HUES64 (cell line): ENCODE measurements at regions not wholly inside any gene's neighbourhood (a gene's known extent, or its start where the extent isn't known, plus 50 kb on each side); places are given as distances from the start of the nearest gene placed in this dataset.

Source experiments
- H3K27ac ChIP-seq: 2 replicates; pipeline ENCODE4 v1.7.0; 2013; ENCODE audit warnings: low read depth, low read length, inconsistent platforms
- H3K27me3 ChIP-seq: 2 replicates; pipeline ENCODE4 v1.6.1; 2013; ENCODE audit warnings: mild to moderate bottlenecking, low read length; ENCODE audit not compliant: insufficient read depth
- H3K36me3 ChIP-seq: 2 replicates; pipeline ENCODE4 v1.6.1; 2013; ENCODE audit warnings: mild to moderate bottlenecking, low read length; ENCODE audit not compliant: insufficient read depth
- H3K4me1 ChIP-seq: 2 replicates; pipeline ENCODE4 v1.6.1; 2013; ENCODE audit warnings: mild to moderate bottlenecking, low read length, moderate library complexity; ENCODE audit not compliant: insufficient read depth
- H3K4me3 ChIP-seq: 2 replicates; pipeline ENCODE4 v1.5.1; 2013; ENCODE audit warnings: mild to moderate bottlenecking, low read length, moderate library complexity
- H3K9ac ChIP-seq: 2 replicates; pipeline ENCODE4 v1.6.1; 2013; ENCODE audit warnings: mild to moderate bottlenecking, low read depth, low read length
- H3K9me3 ChIP-seq: 2 replicates; pipeline ENCODE4 v1.6.1; 2013; ENCODE audit warnings: low read depth, low read length; ENCODE audit not compliant: insufficient read depth
- WGBS: fragments of 150-250, 120-280 bp; methylation state at CpG from one replicate; pipeline ENCODE4 v1.1.7; 2013; ENCODE audit warnings: missing lambda C conversion rate; 5-methylcytosine and 5-hydroxymethylcytosine counted together

DNA sequence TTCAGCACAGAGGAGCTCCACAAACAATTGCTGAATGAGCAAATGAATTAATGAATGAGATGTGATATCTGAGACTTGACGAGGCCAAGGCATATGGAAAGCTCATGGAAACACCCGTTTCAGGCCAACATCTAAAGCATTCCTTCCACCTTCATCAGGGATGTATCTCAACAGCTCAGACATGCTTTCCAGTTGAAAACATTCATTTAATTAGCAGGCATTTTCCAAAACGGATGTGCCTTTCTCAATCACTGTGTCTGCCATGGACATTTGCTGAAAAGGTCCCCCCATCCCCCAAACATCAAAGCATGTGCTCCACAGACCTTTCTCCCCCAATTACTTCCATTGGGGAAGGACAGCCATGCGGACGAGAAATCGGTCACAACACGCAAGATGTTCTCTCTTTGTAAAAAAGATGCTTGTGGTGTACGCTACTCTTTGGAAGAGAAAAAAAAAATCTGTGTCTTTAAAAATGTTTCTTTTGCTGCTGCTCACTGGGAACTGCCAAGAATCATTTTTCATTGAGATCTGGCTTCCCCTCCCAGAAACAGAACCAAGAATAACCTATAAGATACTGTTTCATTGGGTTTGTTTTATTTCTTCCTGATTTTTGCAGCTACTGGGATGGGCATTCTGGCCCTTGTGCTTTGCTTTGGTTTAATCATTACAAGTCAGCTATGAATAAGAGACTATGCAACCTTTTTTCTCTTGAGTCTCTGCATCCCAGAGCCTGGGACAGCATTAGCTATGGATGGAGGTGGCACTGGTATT, 528.2 kb downstream of the MED13L start:
- no peak overlapping the region for H3K4me3 ChIP-seq
- no peak overlapping the region for H3K9ac ChIP-seq
- H3K27me3 ChIP-seq: no peaks in the 10 kb centered on the region
- H3K4me1 ChIP-seq: no peaks in the 10 kb centered on the region
- no peak overlapping the region for H3K27ac ChIP-seq
- H3K9me3 ChIP-seq: no peaks in the 10 kb centered on the region
- H3K36me3 ChIP-seq: no peaks in the 10 kb centered on the region
- 95% methylated on average over 8 of the region's 8 CpGs for WGBS

DNA sequence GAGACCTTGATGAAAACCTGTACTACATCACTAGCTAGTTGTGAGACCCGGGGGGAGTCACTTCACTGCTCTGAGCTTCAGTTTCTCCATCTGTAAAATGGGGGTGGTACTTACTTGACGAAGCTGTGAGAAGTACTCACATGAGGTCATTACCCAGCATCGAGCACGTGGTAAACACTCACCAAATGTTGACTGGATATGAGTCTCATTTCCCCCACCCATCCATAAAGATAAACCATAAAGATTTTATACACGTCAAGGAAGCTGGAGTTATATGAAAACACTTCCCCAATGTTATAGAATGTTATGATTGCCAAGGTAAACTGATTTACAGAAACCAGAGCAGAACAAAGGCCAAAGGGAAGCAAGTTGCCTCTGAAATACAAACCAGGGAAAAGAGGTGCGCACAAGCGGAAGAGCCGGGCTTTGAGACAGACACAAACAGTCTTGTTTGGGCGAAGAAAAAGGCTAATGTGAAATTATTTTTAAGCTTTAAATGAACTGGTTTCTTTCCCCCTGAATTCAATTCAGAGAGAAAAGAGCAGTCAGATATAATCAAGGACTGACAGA, 536.8 kb downstream of the MED13L start:
- Histone ChIP-seq H3K27me3 (no peaks in the 10 kb centered on the region), H3K9ac (no peak overlapping the region), H3K36me3 (no peaks in the 10 kb centered on the region), H3K9me3 (no peaks in the 10 kb centered on the region), H3K27ac (no peak overlapping the region), H3K4me3 (no peak overlapping the region), H3K4me1 (no peaks in the 10 kb centered on the region)
- 95% methylated on average over 9 of the region's 9 CpGs for WGBS

DNA sequence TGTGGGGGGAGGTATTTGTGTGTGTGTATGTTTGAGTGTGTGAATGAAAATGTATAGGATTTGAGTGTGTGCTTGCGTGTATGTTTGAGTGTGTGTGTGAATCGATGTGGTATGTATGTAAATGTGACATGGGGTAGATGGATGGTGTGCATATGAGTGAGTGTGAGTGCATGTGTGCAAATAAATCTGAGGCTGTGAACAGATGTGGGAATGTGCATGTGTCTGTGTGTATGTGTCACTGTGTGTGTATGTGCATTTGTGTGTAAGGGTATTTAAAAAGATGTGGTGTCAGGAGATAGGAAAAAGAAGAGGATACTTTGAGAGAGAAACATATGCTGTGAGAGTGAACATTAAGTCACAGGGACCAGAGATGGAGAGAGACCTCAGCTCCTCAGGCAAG, 539.6 kb downstream of the MED13L start:
- H3K4me1 ChIP-seq: no peaks in the 10 kb centered on the region
- no peak overlapping the region for H3K27ac ChIP-seq
- H3K9me3 ChIP-seq: no peaks in the 10 kb centered on the region
- no peak overlapping the region for H3K4me3 ChIP-seq
- H3K27me3 ChIP-seq: no peaks in the 10 kb centered on the region
- WGBS: 90% methylated on average over 2 of the region's 2 CpGs
- H3K36me3 ChIP-seq: no peaks in the 10 kb centered on the region
- H3K9ac ChIP-seq: no peak overlapping the region

DNA sequence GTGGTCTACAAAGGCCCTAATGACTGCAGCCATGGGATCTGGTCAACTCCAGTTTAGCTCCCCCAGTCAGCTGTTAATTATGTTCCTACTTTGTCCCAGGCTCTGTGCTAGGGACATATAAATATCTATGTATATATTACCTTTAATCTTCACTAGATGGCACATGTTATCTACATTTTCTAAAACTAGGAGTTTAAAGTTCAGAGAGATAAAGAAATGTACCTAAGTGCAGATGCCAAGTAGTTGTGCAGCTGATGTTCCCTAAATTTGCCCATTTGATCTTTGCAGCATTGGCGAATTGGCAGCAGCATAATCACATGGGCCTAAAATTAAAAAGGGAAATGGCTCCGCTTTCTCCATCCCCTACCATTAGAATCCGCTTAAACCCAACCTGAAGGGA, 541.1 kb downstream of the MED13L start:
- WGBS: 91% methylated on average over 3 of the region's 3 CpGs

DNA sequence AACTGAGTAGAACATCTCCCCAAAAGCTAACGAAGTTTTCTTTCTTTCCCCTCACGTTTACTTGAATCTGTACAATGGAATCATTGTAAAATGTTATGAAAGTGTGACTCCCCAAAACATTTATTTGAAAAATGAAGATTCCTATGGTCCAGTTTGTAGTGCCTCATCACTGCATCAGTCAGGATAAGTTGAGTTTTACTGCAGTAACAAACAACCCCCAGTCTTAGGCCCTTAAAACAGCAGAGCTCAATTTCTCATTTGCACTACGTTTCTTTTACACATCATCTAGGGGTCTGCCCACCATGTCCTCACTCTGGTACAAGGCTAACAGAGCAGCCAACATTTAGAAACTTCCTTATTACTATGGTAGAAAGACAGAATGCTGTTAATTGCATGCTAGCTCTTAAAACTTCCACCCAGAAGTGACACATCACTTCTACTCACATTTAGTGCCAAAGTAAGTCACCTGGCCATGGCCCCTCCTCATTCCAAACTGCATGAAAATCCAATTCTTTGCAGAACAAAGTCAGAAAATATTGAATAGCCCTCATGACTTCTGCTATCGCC, 546.4 kb downstream of the MED13L start:
- no peaks in the 10 kb centered on the region for H3K36me3 ChIP-seq
- H3K27me3 ChIP-seq: no peaks in the 10 kb centered on the region
- 97% methylated on average over 3 of the region's 4 CpGs for WGBS

More for the DNA sequence above, 541.1 kb downstream of the MED13L start:
- no peaks in the 10 kb centered on the region for H3K9me3 ChIP-seq
- H3K27ac ChIP-seq: no peak overlapping the region
- H3K9ac ChIP-seq: no peak overlapping the region
- H3K4me1 ChIP-seq: no peaks in the 10 kb centered on the region
- H3K36me3 ChIP-seq: no peaks in the 10 kb centered on the region
- no peaks in the 10 kb centered on the region for H3K27me3 ChIP-seq
- no peak overlapping the region for H3K4me3 ChIP-seq

DNA sequence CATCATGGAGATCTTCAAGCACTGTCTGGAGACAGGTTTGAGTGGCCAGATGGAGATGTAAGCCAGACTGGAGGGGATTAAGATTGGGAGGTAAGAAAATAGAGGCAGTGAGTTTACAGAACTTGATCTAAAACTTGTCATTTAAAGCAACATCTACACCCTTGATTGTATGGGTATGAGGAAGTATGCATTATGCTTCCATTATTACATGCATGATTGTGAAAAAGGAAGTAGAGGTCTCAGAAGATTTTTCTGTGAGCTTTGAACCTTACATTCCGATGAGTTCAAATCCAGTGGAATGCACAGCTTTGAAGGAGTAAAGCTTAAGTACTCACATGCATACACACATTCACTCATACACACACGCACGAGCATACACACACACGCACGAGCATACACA, 550.8 kb downstream of the MED13L start:
- WGBS: 94% methylated on average over 5 of the region's 5 CpGs
- no peaks in the 10 kb centered on the region for H3K27me3 ChIP-seq
- no peaks in the 10 kb centered on the region for H3K36me3 ChIP-seq
- no peak overlapping the region for H3K27ac ChIP-seq
- H3K4me1 ChIP-seq: no peaks in the 10 kb centered on the region
- 0 out of 2 replicates have a peak, but pooled peaks cover 3% of the 10 kb centered on the region for H3K9me3 ChIP-seq
- no peak overlapping the region for H3K4me3 ChIP-seq
- H3K9ac ChIP-seq: no peak overlapping the region

More for the DNA sequence above, 546.4 kb downstream of the MED13L start:
- no peaks in the 10 kb centered on the region for H3K4me1 ChIP-seq
- no peak overlapping the region for H3K27ac ChIP-seq
- no peak overlapping the region for H3K9ac ChIP-seq
- H3K9me3 ChIP-seq: 0 out of 2 replicates have a peak, but pooled peaks cover 3% of the 10 kb centered on the region
- H3K4me3 ChIP-seq: no peak overlapping the region

DNA sequence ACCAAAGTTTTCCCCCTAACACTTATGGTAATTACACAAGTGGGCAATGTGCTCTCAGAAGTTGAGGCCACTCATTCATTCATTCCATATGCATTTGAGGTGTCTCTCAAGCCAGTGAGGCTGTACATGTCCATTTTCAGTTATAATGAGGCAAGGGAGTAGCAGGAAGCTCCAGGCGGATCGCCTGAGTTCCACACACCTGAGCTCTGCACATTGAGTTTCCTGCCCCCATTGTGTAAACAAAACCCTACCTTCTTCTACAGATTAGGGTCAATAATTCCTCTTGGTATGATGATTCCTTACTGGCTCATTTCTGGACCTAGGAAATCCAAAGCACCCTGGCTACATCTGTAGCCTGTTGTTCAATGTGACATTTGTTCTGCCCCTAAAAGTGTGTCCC, 555.3 kb downstream of the MED13L start:
- no peaks in the 10 kb centered on the region for H3K4me1 ChIP-seq

DNA sequence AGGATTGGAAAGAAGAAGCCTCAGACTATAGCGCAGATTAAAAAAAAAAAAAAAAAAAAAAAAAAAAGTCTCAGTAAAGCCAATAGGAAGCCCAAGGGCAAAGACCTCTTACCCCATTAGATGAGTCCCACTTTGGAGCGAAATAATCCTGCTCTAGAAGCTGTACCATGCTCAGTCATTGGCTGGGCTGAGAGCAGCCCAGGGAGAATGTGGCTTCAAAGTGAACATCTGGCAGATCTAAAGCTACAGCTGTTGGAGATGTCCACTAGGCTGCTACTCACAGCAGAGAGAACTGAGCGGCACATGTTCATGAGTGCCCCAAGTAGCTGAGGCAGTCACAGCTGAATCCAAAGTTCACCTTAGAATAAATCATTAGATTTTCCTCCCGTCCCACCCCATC, 560.9 kb downstream of the MED13L start:
- Histone ChIP-seq H3K4me1 (no peaks in the 10 kb centered on the region), H3K36me3 (no peaks in the 10 kb centered on the region), H3K4me3 (no peak overlapping the region), H3K9me3 (no peaks in the 10 kb centered on the region), H3K27me3 (no peaks in the 10 kb centered on the region), H3K9ac (no peak overlapping the region), H3K27ac (no peak overlapping the region)
- 51% methylated on average over 3 of the region's 4 CpGs for WGBS

More for the DNA sequence above, 555.3 kb downstream of the MED13L start:
- no peaks in the 10 kb centered on the region for H3K27me3 ChIP-seq
- H3K9ac ChIP-seq: no peak overlapping the region
- H3K36me3 ChIP-seq: no peaks in the 10 kb centered on the region
- WGBS: 84% methylated on average over 2 of the region's 2 CpGs
- no peaks in the 10 kb centered on the region for H3K9me3 ChIP-seq
- no peak overlapping the region for H3K4me3 ChIP-seq
- no peak overlapping the region for H3K27ac ChIP-seq

DNA sequence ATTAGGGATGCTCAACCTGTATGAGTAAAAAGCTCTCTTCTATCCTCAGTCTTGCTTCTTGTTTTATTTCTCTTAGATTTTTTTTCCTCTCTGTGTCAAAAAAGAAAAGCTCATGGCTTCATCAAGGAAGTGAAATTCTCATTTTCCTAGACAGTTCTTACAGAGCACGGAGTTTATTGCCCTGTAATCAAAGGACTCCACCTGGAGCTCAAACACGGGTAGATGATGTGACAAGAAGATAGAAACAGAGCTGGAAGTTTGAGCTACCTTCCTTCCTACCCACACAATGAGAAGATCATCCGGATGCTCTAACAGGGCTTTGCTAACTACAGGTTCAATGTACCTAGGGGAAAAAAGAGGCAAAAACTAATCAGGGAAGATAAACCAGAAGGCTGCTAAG, 564.8 kb downstream of the MED13L start:
- no peaks in the 10 kb centered on the region for H3K36me3 ChIP-seq
- H3K4me1 ChIP-seq: no peaks in the 10 kb centered on the region
- WGBS: 71% methylated on average over 3 of the region's 3 CpGs
- H3K9me3 ChIP-seq: no peaks in the 10 kb centered on the region
- no peaks in the 10 kb centered on the region for H3K27me3 ChIP-seq
- H3K9ac ChIP-seq: no peak overlapping the region
- no peak overlapping the region for H3K4me3 ChIP-seq
- H3K27ac ChIP-seq: no peak overlapping the region

DNA sequence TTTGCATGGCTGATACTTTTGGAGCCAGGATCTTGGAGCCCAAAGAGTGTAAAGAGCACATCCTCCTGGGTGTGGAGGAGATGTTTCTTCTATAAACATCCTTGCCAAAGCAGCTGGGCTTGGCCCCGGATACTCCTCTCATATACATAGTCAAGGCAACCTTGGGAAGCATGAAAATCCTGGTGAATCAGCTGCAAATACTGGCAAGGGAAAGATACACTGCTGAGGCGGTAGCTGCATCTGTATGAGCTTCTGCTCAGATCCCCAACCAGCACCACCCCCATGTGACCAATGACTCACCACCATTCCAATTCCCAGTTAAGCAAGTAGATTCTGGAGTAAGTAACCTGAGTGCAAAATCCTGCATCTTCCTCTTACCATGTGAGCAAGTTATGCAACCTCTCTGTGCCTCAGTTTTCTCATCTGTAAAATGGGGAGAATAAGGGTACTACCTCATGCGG, 567.4 kb downstream of the MED13L start:
- Histone ChIP-seq H3K27me3 (no peaks in the 10 kb centered on the region), H3K27ac (no peak overlapping the region), H3K36me3 (no peaks in the 10 kb centered on the region), H3K4me3 (no peak overlapping the region), H3K9ac (no peak overlapping the region), H3K9me3 (no peaks in the 10 kb centered on the region), H3K4me1 (no peaks in the 10 kb centered on the region)
- 95% methylated on average over 3 of the region's 3 CpGs for WGBS

DNA sequence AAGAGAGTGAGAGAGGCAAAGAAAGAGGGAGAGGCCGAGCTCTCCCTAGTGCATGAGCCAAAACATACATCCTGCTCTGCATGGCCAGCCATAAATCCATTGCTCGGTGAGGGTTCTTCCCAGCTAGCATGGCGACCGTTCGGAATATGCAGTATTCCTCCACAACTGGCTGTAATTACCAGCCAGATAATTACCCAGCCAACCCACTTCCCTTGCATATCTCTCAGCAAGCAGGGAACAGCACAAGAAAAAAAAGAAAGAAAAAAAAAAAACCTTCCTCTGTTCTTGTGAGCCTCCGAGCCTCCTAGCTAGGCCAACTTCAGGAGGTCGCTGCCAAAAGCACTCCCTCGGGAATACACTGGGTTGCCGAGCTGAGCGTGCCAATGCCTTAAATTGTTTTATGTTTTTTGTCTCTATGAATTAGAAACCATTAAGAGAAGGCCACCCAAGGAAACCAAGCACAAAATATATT, 567.9 kb downstream of the MED13L start:
- no peaks in the 10 kb centered on the region for H3K4me1 ChIP-seq
- no peaks in the 10 kb centered on the region for H3K27me3 ChIP-seq
- no peak overlapping the region for H3K4me3 ChIP-seq
- WGBS: 91% methylated on average over 10 of the region's 10 CpGs
- no peaks in the 10 kb centered on the region for H3K36me3 ChIP-seq
- no peak overlapping the region for H3K27ac ChIP-seq
- H3K9ac ChIP-seq: no peak overlapping the region
- H3K9me3 ChIP-seq: no peaks in the 10 kb centered on the region
